NCI-H524 (cell line): ENCODE measurements at regions not wholly inside any gene's neighbourhood (a gene's known extent, or its start where the extent isn't known, plus 50 kb on each side); places are given as distances from the start of the nearest gene placed in this dataset.

Experiments
- DNase-seq, 2 experiments: peaks; one replicate each; lab custom pipeline; 2025; lab: John Stamatoyannopoulos, UW

- no peak for DNase-seq
These were observed 216.3 kb upstream of the ADRA1B start for GRCh38 chr5:159700016-159700415.

DNA sequence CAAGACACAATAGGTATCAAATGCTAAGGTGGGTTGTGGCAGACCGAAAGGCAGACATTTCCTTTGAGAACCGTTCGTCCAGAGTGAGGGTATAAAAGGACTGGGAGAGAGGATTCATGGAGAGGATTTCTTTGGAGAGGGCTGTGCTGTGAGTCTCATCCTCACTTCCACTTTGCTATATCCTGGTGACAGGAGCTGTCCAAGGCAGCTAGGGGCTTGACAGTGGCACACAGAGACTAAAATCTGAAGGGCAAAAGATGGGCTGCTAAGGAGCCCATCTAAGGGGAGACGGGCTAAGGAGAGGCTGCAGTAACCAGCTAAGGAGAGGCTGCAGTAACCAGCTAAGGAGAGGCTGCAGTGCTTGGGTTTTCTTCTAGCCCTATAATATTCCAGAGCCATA, 214.0 kb upstream of the ADRA1B start:
- DNase-seq: no peak

DNA sequence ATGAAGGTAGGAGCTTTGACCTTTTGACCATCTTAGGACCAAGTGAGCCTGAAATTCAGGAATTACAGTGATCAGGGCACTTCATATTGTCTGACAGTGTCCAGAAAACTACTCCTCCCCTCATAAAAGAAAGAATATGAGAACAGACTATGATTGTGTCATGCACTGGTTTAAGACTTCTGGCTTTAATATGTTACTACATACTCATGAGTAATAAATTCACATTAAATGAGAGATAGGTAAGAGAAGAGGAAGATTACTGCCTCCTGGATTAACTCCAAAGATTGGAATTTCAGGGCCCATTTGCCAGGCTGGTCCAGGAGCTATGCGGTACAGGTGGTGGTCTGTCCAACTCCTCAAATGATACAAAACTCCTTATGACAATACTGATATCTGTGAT, 213.5 kb upstream of the ADRA1B start:
- no peak for DNase-seq

DNA sequence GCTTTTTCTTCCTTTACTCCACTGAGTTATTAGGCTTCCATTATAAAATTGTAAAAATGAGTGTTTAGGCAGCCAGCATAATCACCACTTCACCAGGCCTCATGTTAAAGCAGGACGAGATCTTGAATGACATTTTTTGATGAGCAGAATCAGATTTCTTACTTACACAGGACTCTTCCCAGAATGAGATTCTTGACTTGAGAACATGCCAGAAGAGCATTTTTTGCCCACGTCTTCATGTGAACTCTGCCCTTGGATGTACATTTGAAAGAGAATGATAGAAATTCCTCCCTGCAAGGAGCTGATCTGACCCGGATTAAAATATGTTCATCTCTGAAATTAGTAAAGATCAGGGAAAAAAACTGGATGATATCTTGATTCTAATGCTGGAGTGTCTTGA, 212.1 kb upstream of the ADRA1B start:
- no peak for DNase-seq

DNA sequence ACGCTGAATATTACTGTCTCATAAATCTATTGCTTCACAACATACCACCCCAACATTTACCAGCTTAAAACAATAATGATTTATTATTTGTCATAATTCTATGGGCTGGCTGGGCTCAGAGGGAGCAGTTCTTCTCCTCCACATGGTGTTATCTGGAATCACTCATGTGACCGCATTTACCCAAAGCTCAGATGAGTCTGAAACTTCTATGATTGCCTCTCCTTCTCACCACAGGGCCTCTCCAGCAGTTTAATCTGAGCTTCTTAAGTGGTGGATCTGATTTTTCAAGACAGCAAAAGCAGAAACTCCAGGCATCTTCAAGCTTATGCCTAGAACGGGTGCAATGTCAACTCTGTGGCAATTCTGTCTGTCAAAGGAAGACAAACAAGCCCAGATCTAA, 210.3 kb upstream of the ADRA1B start:
- no peak for DNase-seq

- DNase-seq: no peak
These were observed 208.2 kb upstream of the ADRA1B start for GRCh38 chr5:159708090-159708489.

DNA sequence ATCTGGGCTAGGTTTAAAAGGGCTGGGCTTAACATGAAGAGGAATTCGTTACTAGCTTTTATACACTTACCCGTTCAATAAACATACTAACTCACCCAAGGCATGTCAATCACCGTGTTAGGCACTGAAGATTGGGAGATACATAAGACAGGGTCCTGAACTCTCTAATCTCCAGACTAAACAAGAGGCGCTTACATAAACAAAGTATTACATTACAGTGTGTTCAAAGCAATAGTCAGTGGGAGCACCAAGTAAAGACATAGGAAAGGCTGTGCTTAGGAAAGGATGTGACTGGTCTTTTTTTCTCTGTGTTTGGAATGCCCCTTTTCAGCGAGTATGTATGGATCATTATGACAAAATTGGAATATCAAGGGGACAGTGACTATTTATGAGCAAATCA, 203.6 kb upstream of the ADRA1B start:
- DNase-seq: no peak

- DNase-seq: no peak
These were observed 203.0 kb upstream of the ADRA1B start for GRCh38 chr5:159713254-159713653.

DNA sequence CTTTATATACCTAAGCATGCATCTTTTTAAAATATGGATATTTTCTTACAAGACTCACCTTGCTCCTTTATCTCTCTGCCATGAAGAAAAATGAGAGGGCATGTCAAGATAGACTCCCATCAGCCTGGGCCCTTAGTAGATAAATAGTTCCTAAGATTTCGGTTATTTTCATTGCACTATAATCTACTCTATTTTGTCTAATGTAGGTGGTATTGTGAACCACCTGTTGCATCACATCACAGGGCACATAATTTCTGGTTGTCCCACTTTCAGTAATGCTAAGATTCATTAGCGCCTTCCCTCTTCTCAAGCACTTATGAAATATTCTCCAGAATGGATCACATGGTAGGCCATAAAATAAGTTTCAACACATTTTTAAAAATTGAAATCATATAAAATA, 202.5 kb upstream of the ADRA1B start:
- DNase-seq: no peak

GRCh38 chr5:159725475-159725874, 190.8 kb upstream of the ADRA1B start:
- DNase-seq: no peak

GRCh38 chr5:159727167-159727566, 189.1 kb upstream of the ADRA1B start:
- DNase-seq: no peak

GRCh38 chr5:159730285-159730684, 186.0 kb upstream of the ADRA1B start:
- no peak for DNase-seq

DNA sequence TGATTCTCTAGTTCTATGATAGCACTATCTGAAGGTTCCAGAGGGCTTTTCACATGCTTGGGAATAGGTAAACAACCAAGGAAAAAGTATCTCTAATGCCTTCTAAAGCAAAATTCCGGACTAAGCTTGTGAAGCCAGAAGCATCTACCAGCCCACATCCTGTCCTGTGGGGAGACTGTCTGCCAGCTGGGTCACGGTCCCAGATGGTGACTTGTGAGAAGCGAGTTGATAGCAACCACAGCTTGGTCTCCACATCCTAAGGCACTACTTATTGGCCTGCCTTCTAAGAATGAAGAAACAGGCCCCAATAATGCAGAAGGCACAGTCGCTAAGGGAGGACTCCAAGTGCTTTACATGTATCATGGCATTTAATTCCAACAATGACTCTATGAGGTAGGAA, 184.1 kb upstream of the ADRA1B start:
- no peak for DNase-seq

GRCh38 chr5:159734366-159734765, 181.9 kb upstream of the ADRA1B start:
- no peak for DNase-seq

DNA sequence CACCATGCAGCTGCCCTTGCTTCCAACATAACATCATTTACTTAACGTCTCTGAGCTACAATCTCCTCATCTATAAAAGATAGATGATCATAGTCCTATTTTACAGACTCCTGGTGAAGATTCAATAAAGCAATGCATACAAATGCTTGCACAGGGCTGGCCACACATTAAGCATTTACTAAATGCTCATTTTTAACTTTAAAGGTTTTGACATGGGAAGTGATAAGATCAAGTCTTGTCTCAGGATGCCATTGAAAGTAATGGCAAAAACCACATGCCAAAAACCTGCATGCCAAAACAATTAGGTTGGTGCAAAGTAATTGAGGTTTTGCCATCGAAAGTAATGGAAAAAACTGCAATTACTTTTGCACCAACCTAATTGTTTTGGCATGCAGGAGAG, 181.2 kb upstream of the ADRA1B start:
- no peak for DNase-seq

- no peak for DNase-seq
These were observed 180.3 kb upstream of the ADRA1B start for GRCh38 chr5:159735749-159736660.

GRCh38 chr5:159736844-159737243, 179.4 kb upstream of the ADRA1B start:
- DNase-seq: no peak

- no peak for DNase-seq
These were observed 179.0 kb upstream of the ADRA1B start for GRCh38 chr5:159737263-159737662.

DNA sequence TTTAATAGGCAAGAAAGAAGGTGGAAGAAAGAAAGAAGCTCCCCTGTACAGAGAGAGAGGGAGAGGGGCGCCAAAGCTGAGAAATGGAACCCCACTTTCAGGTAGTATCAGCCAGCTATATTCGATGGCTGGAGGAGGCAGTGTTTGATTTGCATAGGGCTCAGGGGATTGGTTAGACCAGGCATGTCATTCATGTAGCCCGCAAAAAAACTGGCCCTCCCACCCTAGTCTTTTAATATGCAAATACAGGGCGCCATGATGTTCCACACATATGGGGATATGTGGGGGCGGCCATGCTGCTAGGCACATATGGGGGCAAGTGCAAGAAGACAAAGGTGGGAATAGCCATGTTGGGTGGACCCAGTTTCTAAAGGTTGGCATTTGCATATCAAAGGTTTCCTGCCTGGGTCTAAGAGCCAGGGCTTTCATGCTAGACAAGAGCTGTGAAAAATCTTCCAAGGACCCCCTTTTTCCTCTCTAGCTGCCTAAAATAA, 174.4 kb upstream of the ADRA1B start:
- no peak for DNase-seq

GRCh38 chr5:159743234-159743633, 173.0 kb upstream of the ADRA1B start:
- DNase-seq: no peak

GRCh38 chr5:159746707-159747106, 169.6 kb upstream of the ADRA1B start:
- DNase-seq: no peak

GRCh38 chr5:159749146-159749545, 167.1 kb upstream of the ADRA1B start:
- DNase-seq: no peak

GRCh38 chr5:159750226-159750625, 166.1 kb upstream of the ADRA1B start:
- no peak for DNase-seq

DNA sequence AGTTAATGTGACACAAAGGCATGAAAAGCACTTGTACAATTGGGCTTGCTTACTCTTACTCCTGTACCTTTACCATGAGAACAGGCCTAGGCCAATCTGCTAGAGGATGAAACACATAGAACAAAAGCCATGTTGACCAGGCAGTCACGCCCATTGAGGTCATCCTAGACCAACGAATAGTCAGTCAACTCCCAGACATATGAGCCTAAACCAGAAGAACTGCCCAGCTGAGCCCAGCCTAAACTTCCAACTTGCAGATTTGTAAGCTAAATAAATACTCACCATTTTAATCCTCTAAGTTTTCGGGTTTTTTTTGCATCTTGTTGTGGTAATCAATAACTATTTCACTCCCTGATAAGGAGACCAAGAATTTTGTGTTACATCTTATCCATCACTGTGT, 164.8 kb upstream of the ADRA1B start:
- no peak for DNase-seq
